Kidney glomerular epithelial cell (primary cell): ENCODE measurements at regions not wholly inside any gene's neighbourhood (a gene's known extent, or its start where the extent isn't known, plus 50 kb on each side); places are given as distances from the start of the nearest gene placed in this dataset.
"Not testable (repeated sequence)": the region's sequence is repeated elsewhere in the genome, so short reads cannot be mapped to it uniquely, and the experiment has no call there.

ENCODE experiments used
- DNase-seq: peaks from one replicate; lab custom pipeline; 2025; lab: John Stamatoyannopoulos, UW

DNA sequence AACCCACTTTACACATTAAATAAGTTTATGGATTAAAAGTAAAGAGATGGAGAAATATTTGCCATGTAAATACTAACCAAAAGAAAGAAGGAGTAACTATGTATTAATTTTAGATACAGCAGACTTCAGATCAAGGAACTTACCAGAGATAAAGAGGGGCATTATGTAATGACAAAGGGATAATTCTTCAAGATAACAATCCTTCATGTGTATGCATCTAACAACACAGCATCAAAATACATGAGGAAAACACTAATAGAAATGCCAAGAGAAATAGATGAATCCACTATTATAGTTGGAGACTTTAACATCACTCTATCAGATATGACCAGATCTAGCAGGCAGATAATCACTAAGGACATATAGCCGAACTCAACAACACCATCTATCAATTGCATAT, 149.8 kb upstream of the ANKRD55 start:
- DNase-seq, result no peak

DNA sequence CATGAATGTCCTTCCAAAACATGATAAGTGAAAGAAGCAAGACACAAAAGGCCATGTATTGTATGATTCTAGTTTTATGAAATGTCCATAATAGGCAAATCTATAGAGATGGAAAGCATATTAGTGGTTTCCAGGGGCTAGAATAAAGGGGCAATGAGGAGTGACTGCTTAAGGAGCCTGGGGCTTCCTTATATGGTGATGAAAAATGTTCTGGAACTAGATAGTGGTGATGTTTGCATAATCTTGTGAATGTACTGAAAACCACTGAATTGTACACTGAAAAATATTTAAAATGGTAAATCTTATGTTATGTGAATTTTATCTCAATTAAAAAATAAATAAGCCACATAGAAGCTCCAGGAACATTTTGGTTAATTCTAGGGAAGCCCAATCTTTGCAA, 144.4 kb upstream of the ANKRD55 start:
- no peak for DNase-seq

DNA sequence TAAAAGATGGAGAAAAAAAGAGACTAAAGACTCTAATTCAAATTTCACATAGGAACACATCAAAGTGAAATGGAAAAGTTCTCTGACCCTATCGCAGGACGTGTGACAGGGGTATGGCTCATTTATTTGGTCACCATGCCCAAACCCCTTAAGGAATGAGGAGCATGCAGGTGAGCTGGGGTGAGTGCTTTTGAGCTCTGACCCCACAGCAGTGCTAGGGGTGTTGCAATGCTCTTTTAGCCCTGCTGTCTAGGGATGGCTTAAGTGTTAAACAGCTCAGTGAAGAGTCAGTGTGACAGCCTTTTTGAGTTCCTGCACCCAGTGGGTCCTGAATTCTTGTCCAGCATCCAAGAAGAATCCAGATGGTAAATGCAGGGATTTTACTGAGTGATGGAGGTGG, 143.0 kb upstream of the ANKRD55 start:
- no peak for DNase-seq

DNA sequence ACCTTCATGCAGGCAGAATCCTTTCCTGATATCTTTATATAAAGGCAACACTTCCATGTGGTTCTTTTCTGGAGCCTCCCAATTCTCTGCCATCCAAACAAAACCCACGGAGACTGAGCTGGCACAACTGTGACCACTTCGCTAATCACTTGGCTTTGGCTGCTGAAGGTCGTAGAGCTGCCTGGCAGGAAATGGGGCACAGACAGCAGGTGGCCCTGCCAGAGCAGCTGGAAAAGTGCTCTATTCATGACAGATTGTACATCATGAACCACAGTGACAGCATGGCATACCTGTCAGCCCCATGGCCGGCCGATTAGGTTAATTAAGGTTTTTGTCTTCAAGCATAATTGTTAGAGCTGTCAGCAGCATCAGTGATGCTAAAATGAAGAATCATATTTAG, 141.9 kb upstream of the ANKRD55 start:
- no peak for DNase-seq

DNA sequence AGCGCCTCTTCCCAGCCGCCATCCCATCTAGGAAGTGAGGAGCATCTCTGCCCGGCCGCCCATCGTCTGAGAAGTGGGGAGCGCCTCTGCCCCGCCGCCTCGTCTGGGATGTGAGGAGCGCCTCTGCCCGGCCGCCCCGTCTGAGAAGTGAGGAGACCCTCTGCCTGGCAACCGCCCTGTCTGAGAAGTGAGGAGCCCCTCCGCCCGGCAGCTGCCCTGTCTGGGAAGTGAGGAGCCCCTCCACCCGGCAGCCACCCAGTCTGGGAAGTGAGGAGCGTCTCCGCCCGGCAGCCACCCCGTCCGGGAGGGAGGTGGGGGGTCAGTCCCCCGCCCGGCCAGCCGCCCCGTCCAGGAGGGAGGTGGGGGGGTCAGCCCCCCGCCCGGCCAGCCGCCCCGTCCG, 139.4 kb upstream of the ANKRD55 start:
- DNase-seq, result not testable (repeated sequence)

DNA sequence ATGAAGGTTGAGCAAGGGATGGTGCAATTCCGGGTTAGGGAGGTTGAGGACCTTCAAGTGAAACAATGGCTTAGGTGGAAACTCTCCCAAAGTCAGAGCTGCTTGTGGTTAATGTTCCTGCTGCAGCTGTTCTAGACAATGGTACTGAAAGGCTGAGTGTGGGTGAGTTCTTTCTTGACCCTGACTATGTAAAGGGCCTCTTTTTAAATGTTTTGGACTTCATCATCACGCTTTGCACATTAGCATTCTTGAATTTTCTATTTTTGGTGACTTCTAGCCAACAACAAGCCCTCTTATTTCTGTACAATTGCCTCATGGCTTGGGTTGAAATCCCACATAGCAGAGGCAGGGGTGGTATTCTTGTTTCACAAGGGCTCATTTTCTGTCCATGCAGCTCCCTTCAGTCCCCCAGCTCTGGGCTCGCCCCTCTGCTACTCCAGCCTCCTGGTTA, 136.3 kb upstream of the ANKRD55 start:
- DNase-seq, result no peak

DNA sequence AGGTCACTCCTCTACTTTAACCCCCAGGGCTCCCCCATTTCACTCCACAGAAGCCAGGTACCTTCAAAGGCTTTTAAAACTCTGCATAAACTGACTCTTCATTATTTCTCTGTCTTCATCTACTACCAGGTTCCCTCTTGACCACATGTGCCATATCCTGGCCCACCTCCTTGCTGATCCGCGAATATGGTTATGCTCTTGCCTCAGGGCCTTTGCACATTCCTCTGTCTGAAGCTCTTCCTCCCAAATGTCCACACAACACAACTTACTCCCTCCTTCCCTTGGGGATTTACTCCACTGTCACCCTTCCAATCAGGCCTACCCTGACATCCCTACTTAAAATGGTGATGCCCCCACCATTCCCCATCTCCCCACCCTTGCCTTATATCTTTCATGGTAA, 134.6 kb upstream of the ANKRD55 start:
- no peak for DNase-seq

DNA sequence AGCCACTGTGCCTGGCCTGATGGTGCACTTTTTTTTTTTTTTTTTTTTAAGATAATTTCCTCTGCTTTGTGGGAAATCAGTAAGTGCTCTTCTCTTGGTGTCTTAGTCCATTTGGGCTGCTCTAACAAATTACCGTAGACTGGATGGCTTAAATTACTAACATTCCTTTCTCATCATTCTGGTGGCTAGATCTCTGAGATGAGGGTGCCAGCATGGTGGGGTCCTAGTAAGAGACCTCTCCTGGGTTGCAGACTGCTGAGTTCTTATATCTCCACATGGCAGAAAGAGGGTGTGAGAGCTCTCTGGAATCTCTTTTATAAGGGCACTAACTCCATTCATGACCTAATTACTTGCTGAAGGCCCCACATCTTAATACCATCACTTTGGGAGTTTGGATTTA, 133.9 kb upstream of the ANKRD55 start:
- DNase-seq, result no peak

DNA sequence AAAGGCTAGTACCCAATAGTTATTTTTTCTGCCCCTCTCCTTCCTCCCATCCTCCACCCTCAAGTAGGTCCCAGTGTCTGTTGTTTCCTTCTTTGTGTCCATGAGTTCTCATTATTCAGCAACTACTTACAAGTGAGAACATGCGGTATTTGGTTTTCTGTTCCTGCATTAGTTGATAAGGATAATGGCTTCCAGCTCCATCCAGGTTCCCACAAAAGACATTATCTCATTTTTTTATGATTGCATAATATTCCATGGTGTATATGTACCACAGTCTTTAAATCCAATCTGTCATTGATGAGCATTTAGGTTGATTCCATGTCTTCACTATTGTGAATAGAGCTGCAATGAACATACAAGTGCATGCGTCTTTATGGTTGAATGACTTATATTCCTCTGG, 128.3 kb upstream of the ANKRD55 start:
- no peak for DNase-seq

DNA sequence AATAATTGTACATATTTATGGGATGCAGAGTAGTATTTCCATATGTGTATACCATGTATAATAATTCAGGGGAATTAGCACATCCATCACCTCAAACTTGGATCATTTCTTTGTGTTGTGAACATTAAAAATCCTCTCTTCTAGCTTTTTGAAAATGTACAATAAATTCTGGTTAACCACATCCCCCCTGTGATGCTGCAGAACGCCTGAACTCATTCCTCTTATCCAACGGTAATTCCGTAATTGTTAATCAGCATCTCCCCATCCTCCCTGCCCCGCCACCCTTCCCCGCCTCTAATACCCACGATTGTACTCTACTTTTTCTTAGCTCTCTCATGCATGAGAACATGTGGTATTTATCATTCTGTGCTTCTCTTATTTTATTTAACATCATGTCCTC, 127.7 kb upstream of the ANKRD55 start:
- peak; percentile 8 for DNase-seq

DNA sequence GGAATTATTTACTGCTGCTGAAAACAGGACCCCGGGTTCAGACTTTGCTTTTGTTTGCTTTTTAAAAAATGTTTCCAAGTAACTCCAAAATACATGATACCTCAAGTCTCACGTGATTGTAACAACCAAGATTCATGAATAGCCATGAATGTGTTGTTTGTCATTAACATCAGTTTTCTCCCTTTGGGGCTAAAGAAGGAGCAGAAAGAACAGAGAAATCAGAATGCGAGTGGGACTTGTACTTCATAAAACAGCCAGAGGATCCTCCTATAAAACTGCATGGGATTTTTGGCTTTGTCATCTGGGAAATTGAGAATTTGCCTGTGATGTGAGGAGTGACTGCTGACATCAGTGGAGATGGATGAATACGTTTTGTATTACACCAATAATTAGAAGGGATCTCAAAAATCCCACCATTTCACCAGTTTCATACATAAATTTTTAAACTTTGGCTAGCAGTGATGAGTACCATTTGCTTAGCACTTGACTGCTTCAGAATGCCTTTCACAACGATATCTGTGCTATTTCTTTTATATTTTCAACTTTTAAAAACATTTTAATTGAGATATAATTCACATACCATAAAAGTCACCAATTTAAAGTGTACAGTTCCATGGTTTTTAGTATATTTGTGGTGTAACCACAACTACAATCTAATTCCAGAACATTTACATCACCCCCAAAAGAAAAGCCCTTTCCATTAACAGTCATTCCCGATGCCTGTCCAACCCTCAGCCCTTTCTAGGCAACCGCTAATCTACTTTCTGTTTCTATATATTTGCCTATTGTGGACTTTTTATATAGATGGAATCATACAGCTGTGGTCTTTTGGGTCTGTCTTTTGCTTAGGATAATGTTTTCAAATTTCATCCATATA, 126.9 kb upstream of the ANKRD55 start:
- no peak for DNase-seq

DNA sequence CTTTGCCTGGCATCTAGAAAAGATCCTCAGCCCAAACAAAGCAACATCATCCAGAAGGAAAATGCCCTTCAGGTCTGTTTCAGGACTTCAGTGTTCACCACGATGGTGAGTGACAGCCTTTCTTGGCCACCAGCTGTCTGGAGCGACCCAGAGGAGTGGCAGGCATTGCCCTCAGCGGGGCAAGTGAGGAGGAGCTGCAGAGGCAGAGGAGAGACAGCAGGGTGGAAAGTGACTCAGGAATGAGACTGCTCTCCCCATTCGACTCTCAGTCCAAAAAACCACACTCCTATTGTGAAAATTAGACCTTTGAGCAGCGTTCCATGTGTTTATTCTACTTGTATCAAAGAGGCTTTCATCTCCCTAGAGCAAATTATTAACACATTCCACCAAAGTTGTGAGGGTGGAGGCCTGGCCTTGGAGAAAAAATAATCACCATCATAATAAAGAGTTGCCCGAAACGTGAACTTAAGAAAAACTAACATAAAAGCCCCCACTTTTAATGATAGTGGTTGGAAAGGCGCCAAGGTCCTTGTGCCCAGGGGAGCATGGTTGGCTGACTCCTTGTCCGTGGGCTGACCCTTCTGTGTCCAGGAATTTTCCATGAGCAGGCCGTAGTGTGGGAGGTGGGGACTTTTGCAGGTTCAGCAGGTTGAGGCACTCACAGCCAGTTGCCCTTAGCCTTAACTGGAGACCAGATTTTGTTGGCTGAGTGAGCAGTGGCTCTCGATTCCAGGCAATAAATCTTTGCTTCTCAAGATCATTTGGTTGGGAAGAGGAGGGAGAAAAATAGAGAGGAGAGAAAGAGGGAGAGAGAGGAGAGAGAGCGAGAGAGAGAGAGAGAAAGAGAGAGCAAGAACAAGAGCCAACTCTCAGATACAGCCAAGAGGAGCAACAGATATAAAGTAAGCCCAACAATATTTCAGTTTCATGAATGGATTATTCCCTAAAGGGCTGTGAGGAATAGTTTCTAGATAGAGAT, 125.9 kb upstream of the ANKRD55 start:
- peak; percentile 100 for DNase-seq

DNA sequence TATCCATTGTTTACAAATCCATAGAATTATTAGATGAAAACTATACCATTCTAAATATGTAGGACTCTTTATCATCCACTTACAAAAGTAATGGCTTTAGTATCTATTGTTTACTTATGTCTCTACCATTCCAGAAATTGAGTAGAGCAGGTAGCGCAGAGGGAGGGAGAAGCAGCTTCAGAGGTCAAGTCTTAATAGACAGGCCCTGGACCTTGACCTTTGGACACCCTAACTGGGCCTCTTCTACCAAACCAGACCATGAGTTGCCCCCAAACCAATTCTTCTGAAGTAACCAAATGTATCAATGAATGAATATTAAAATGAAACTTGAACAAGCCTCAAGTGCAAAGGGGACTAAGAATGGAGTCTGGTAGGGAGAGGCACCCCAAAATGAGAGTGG, 124.9 kb upstream of the ANKRD55 start:
- DNase-seq, result no peak

DNA sequence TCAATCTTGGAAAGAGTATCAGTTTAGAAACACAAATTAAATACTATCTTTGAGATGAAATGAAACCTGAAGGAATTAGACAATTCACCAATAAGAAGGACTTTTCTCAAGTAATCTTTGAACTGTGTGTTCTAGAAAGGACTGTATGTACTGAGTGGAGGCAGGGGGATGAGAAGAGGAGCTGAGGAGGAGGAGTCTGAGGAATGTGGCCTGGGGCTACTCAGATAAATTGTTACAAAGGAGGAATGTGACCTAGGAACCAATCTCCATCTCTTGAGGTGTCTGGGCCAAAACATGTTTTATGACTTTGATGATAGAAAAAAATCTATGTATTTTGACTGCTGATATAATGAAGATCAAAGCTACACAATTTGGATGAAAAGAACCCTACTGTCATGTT, 124.3 kb upstream of the ANKRD55 start:
- no peak for DNase-seq

DNA sequence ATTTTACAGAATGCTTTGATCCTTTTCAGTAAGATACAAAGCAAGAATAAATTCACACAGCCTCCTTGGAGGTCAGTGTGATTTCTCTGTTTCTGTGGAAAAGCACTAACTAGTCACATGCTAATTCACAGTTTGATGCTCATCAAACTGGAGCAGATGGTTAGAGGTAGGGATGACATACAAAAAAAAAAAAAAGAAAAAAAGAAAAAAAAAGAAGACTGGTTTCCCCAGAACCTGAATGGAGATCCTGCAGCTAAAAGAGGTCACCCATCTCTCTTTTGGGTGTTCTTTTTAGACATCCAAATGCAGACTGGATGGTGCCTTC, 123.7 kb upstream of the ANKRD55 start:
- DNase-seq, result no peak

DNA sequence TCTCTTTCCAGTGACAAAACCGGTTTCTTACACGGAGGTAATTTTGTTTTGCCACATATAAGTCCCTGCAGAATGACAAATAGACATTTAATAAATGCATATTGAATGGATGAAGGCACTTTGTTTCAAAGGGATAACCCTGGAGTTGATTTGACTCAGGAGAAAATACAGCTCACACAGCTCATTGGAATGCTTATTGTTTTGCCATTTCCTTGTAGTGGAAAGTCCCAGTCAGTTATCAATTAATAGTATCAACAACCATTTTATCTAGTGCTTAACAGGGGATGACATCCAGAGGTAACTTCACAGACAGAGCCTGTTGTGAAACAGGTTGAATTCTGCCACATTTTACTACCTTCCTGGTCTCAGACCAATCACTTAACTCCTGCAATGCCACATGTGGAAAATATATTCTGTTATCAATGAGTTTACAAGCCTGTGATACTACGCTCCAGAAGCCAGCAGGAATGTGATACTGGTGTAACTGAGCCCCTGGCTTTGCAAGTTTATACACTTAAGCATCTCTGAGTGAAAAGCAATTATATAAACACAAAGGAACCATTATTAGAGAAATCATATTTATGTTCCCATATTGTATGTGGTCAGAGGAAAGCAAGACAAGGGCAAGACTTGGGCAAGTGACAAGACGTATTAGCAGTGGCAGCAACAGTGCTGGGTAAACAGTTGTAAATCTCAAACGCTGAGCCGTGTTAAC, 123.1 kb upstream of the ANKRD55 start:
- DNase-seq, result peak; percentile 91

DNA sequence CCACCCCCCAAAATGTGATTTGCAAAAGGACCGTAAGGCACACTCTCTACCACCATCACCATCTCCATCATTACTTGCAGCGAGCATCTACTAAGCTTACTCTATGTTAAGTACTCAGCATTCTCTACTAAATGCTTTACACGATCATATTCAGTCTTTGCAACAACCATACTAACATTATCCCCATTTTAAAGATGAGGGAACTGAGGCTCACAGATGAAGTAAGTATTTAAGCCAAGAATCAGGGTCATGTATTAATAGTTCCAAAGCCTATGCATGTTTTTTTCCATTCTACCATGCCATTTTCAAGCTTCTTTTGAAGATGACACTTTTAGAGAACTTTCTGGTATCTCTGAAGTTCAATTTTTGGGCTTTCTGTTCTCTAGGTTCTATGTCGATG, 121.7 kb upstream of the ANKRD55 start:
- DNase-seq, result no peak

DNA sequence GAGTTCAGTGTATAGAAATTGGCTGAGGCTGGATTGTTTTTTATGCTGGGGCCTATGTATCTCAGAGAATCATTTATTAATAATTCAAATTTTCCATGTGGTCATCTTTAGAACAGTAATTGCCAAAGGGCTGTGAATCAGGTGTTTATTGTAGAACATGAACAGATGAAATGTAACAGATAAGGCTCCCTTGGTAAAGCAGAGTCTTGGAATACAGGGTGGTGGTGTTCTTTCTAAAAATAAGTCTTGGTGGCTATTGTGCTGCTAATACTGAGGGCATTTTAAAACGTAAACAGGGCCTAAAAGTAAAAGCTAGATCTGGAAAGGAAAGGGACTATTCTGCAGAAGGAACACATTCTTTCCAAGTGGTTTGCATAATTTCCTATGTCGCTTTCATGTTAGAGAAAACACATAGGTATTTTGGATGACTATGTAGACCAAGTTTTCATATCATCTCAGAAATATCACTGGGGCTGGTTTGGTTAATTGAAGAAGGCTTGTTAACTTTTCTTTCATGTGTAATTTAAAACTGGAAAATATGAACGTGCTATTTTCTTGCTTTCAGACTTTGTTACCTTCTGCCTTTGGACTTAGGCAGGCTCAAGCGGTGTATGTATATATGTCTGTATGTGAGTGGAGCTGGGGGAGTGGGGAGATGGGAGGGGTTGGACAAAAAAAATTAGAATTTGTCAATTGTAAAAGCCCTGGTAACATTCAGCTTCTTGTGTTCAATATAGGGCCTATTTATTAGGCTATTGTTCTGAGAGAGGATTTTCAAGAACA, 119.9 kb upstream of the ANKRD55 start:
- DNase-seq, result no peak

DNA sequence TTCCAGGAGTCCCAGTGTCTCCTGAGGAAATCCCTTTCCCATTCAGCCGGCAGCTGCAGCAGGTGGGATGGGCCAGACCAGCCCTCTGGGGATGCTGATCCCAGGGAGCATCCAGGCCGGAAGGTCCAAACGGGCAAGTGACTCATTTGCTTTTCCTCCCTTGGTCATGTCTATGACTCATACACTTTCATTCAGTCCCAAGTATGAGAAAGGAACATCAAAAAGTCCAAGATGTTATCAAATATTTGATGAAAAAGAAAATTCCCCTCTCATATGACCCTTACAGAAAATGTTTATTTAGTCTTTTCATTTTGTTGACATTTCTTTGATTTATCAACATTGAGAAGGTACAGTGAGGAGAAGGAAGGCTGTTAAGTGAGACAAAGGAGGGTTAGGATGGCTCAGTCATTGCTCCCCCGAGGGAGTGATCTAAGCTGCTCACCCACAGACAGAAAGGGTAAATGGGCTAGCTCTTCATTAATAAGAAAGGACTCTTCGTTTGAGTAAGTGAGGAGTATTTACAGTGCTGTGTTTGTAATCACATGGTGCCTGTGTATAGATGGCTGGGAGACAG, 117.6 kb upstream of the ANKRD55 start:
- DNase-seq, result peak; percentile 100

DNA sequence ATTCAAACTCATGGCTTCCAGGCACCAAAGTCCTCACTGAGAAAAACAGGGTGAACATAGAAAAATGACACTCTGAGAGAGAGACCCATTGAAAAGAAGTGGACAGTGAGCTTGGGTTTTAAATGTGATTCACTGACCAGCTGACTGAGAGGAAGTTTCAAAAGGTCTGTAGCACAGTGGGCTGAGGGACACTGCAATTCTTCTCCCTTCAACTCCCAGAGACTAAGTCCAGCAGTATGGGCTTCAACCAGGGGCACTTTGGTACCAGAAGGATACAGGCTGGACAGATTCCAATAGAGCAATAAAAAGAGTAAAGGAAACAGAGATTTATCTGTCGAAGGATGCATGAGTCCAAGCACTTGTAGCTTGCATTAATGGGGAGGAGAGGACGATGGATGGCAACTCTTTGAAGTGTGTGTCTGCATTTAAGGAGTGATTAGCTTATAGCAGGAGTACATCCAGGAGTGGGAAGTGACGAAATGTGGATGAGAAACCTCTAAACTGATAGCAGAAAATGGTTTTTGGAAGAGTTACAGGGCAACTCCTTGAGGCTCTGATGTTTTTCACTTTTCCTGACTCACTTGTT, 117.0 kb upstream of the ANKRD55 start:
- peak; percentile 69 for DNase-seq

DNA sequence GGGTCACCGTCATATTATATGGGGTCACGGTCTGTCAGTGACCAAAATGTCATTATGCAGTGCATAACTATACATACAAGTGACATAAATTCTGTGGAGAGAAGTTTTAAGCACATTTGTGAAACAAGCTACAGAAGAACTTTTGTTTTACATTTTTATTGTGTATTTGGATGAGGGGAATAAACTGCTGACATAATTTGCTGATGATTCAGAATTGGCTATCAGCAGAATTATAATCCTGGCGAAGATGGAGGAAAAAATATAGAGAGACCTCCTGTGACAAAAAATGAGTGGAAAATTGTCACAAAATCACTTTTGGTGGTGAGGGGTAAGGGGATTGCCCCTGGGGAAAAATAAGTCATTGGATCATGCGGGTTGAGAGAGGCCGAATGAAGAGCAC, 116.3 kb upstream of the ANKRD55 start:
- DNase-seq, result no peak
